Right ventricle myocardium superior (tissue), 1 donor: ENCODE measurements at regions not wholly inside any gene's neighbourhood (a gene's known extent, or its start where the extent isn't known, plus 50 kb on each side); places are given as distances from the start of the nearest gene placed in this dataset.

Source experiments
- ATAC-seq: fragments of 200-7000 bp; cut with Tn5 transposase; one replicate; pipeline ENCODE4 v1.9.1; 2020; ENCODE audit warnings: mild to moderate bottlenecking; ENCODE audit not compliant: poor library complexity
- DNase-seq: peaks from one replicate; pipeline ENCODE4 v3.0.0-alpha.2; 2020
- intact Hi-C: fragments of 100-400 bp; cut with DNase I; formaldehyde crosslinking; loops from one replicate; pipeline ENCODE4 v1.11.2; 2022
- donor health status: DM: no; HTN: yes; CAD: no; lungs with severe emphysema.

GRCh38 chr20:11726026-11726425, 191.7 kb upstream of the BTBD3 start:
- DNase-seq (no peak), ATAC-seq (no peak)
- intact Hi-C loops: no loop called here

GRCh38 chr20:11727708-11728107, 190.0 kb upstream of the BTBD3 start:
- DNase-seq (no peak), ATAC-seq (no peak)
- intact Hi-C loops: no loop called here

- ATAC-seq (no peak), DNase-seq (no peak)
- intact Hi-C loops: no loop called here
These were observed 188.8 kb upstream of the BTBD3 start for GRCh38 chr20:11728937-11729336.

- ATAC-seq: no peak
- intact Hi-C loops: no loop called here
These were observed 187.9 kb upstream of the BTBD3 start for GRCh38 chr20:11729806-11730205.

GRCh38 chr20:11734431-11734830, 183.3 kb upstream of the BTBD3 start:
- no peak for DNase-seq
- intact Hi-C loops: no loop called here

More at GRCh38 chr20:11729806-11730205, 187.9 kb upstream of the BTBD3 start:
- DNase-seq: no peak

GRCh38 chr20:11738852-11739251, 178.8 kb upstream of the BTBD3 start:
- ATAC-seq: no peak
- DNase-seq: no peak
- intact Hi-C loops: no loop called here

More at GRCh38 chr20:11734431-11734830, 183.3 kb upstream of the BTBD3 start:
- ATAC-seq: no peak

- DNase-seq (no peak), ATAC-seq (no peak)
- intact Hi-C loops: no loop called here
These were observed 176.7 kb upstream of the BTBD3 start for GRCh38 chr20:11740975-11741374.

- DNase-seq: no peak
- ATAC-seq: no peak
- intact Hi-C loops: no loop called here
These were observed 172.5 kb upstream of the BTBD3 start for GRCh38 chr20:11745145-11745544.

- no peak for DNase-seq
- intact Hi-C loops: no loop called here
- ATAC-seq: no peak
These were observed 169.3 kb upstream of the BTBD3 start for GRCh38 chr20:11748436-11748835.

GRCh38 chr20:11752336-11752735, 165.4 kb upstream of the BTBD3 start:
- no peak for ATAC-seq
- no peak for DNase-seq
- intact Hi-C loops: no loop called here

GRCh38 chr20:11753155-11753554, 164.5 kb upstream of the BTBD3 start:
- intact Hi-C loops: no loop called here
- no peak for ATAC-seq
- no peak for DNase-seq

- DNase-seq: no peak
- intact Hi-C loops: no loop called here
- ATAC-seq: no peak
These were observed 163.2 kb upstream of the BTBD3 start for GRCh38 chr20:11754451-11754850.

- no peak for DNase-seq
- ATAC-seq: no peak
- intact Hi-C loops: no loop called here
These were observed 162.4 kb upstream of the BTBD3 start for GRCh38 chr20:11755071-11755841.

GRCh38 chr20:11761497-11761896, 156.2 kb upstream of the BTBD3 start:
- DNase-seq (no peak), ATAC-seq (no peak)
- intact Hi-C loops: no loop called here

GRCh38 chr20:11766961-11767360, 150.7 kb upstream of the BTBD3 start:
- ATAC-seq: no peak
- intact Hi-C loops: no loop called here
- no peak for DNase-seq

GRCh38 chr20:11769825-11770224, 147.9 kb upstream of the BTBD3 start:
- no peak for DNase-seq
- intact Hi-C loops: no loop called here
- ATAC-seq: no peak

- no peak for DNase-seq
- no peak for ATAC-seq
- intact Hi-C loops: no loop called here
These were observed 145.4 kb upstream of the BTBD3 start for GRCh38 chr20:11772226-11772730.

GRCh38 chr20:11776687-11777086, 141.0 kb upstream of the BTBD3 start:
- intact Hi-C loops: no loop called here
- DNase-seq (no peak), ATAC-seq (no peak)

- DNase-seq (no peak), ATAC-seq (no peak)
- intact Hi-C loops: no loop called here
These were observed 140.1 kb upstream of the BTBD3 start for GRCh38 chr20:11777387-11778205.

GRCh38 chr20:11778206-11778570, 139.5 kb upstream of the BTBD3 start:
- DNase-seq (no peak), ATAC-seq (no peak)
- intact Hi-C loops: no loop called here
